ENCODE measurements at regions not wholly inside any gene's neighbourhood (a gene's known extent, or its start where the extent isn't known, plus 50 kb on each side); places are given as distances from the start of the nearest gene placed in this dataset.

- Mint-ChIP-seq H3K4me1 (ENCODE audit: unreplicated experiment) (no peaks in the 10 kb centered on the region), H3K27me3 (ENCODE audit: unreplicated experiment) (peaks cover 17% of the 10 kb centered on the region), H3K9me3 (ENCODE audit: unreplicated experiment) (no peaks in the 10 kb centered on the region), H3K27ac (ENCODE audit: unreplicated experiment) (no peak overlapping the region), H3K4me3 (ENCODE audit: unreplicated experiment) (no peak overlapping the region), H3K36me3 (ENCODE audit: unreplicated experiment) (no peaks in the 10 kb centered on the region)
- DNase-seq (ENCODE audit: extremely low spot score, unreplicated experiment), result no peak
- no peak for TF ChIP-seq CTCF (IDR thresholded peaks at IDR 0.05)
Observed at GRCh38 chr2:8594731-8595427, 87.0 kb upstream of the ID2 start.

- H3K36me3 Mint-ChIP-seq (ENCODE audit: unreplicated experiment), result no peaks in the 10 kb centered on the region
- no peak overlapping the region for H3K4me3 Mint-ChIP-seq (ENCODE audit: unreplicated experiment)
- no peaks in the 10 kb centered on the region for H3K4me1 Mint-ChIP-seq (ENCODE audit: unreplicated experiment)
- H3K27me3 Mint-ChIP-seq (ENCODE audit: unreplicated experiment), result peaks cover 17% of the 10 kb centered on the region
- H3K27ac Mint-ChIP-seq (ENCODE audit: unreplicated experiment), result no peak overlapping the region
- no peak for TF ChIP-seq CTCF (IDR thresholded peaks at IDR 0.05)
- no peak for DNase-seq (ENCODE audit: extremely low spot score, unreplicated experiment)
- no peaks in the 10 kb centered on the region for H3K9me3 Mint-ChIP-seq (ENCODE audit: unreplicated experiment)
Observed at GRCh38 chr2:8595428-8595805, 86.4 kb upstream of the ID2 start.

- H3K4me1 Mint-ChIP-seq (ENCODE audit: unreplicated experiment), result no peaks in the 10 kb centered on the region
- H3K9me3 Mint-ChIP-seq (ENCODE audit: unreplicated experiment), result no peaks in the 10 kb centered on the region
- peaks cover 15% of the 10 kb centered on the region for H3K27me3 Mint-ChIP-seq (ENCODE audit: unreplicated experiment)
- H3K27ac Mint-ChIP-seq (ENCODE audit: unreplicated experiment), result no peak overlapping the region
- TF ChIP-seq CTCF (IDR thresholded peaks at IDR 0.05), result no peak
- H3K4me3 Mint-ChIP-seq (ENCODE audit: unreplicated experiment), result no peak overlapping the region
- H3K36me3 Mint-ChIP-seq (ENCODE audit: unreplicated experiment), result no peaks in the 10 kb centered on the region
- DNase-seq (ENCODE audit: extremely low spot score, unreplicated experiment), result no peak
Observed at GRCh38 chr2:8595811-8596600, 85.8 kb upstream of the ID2 start.

- Mint-ChIP-seq H3K27ac (ENCODE audit: unreplicated experiment) (no peak overlapping the region), H3K36me3 (ENCODE audit: unreplicated experiment) (no peaks in the 10 kb centered on the region), H3K4me1 (ENCODE audit: unreplicated experiment) (no peaks in the 10 kb centered on the region), H3K4me3 (ENCODE audit: unreplicated experiment) (no peak overlapping the region), H3K27me3 (ENCODE audit: unreplicated experiment) (peaks cover 8% of the 10 kb centered on the region), H3K9me3 (ENCODE audit: unreplicated experiment) (no peaks in the 10 kb centered on the region)
- no peak for DNase-seq (ENCODE audit: extremely low spot score, unreplicated experiment)
- no peak for TF ChIP-seq CTCF (IDR thresholded peaks at IDR 0.05)
Observed at GRCh38 chr2:8597094-8597493, 84.8 kb upstream of the ID2 start.

GRCh38 chr2:8597559-8598225, 84.2 kb upstream of the ID2 start:
- Mint-ChIP-seq H3K4me1 (ENCODE audit: unreplicated experiment) (no peaks in the 10 kb centered on the region), H3K27me3 (ENCODE audit: unreplicated experiment) (peaks cover 8% of the 10 kb centered on the region), H3K27ac (ENCODE audit: unreplicated experiment) (no peak overlapping the region), H3K4me3 (ENCODE audit: unreplicated experiment) (no peak overlapping the region), H3K9me3 (ENCODE audit: unreplicated experiment) (no peaks in the 10 kb centered on the region), H3K36me3 (ENCODE audit: unreplicated experiment) (no peaks in the 10 kb centered on the region)
- no peak for DNase-seq (ENCODE audit: extremely low spot score, unreplicated experiment)
- TF ChIP-seq CTCF (IDR thresholded peaks at IDR 0.05), result no peak
